Tibial artery (tissue), 4 donors: ENCODE measurements at regions not wholly inside any gene's neighbourhood (a gene's known extent, or its start where the extent isn't known, plus 50 kb on each side); places are given as distances from the start of the nearest gene placed in this dataset.

ENCODE experiments used
- DNase-seq, 2 donors: peaks; one replicate each; pipeline ENCODE4 v3.0.0-alpha.2; 2019
- H3K27ac ChIP-seq, 2 donors: fragments of 200-600 bp; sonication (generic) in 1 of 2; 1 replicate in 1 of 2; 2 replicates in 1 of 2; pipeline ENCODE4 v1.5.1; 2018 to 2019; ENCODE audit warnings: mild to moderate bottlenecking in 1 of 2
- H3K27me3 ChIP-seq, 2 donors: fragments of 200-600 bp; sonication (generic) in 1 of 2; one replicate each; pipeline versions ENCODE4 v1.5.1 to v1.6.0; 2016 to 2019
- H3K36me3 ChIP-seq, 3 donors: fragments of 200-600 bp; sonication (generic) in 2 of 3; one replicate each; pipeline ENCODE4 v1.5.1; 2016 to 2019; ENCODE audit warnings: mild to moderate bottlenecking in 2 of 3
- H3K4me1 ChIP-seq, 4 donors: fragments of 200-600 bp; sonication (generic) in 2 of 4; 1 replicate in 3 of 4; 2 replicates in 1 of 4; pipeline ENCODE4 v1.5.1; 2016 to 2019
- H3K4me3 ChIP-seq, 2 donors: fragments of 200-600 bp; sonication (generic) in 1 of 2; 1 replicate in 1 of 2; 2 replicates in 1 of 2; pipeline ENCODE4 v1.5.1; 2018 to 2019; ENCODE audit warnings: mild to moderate bottlenecking in 2 of 2
- H3K9me3 ChIP-seq, 3 donors: fragments of 200-600 bp; sonication (generic) in 1 of 3; one replicate each; pipeline ENCODE4 v1.5.1; 2016 to 2019
- intact Hi-C: fragments of 100-400 bp; cut with DNase I; formaldehyde crosslinking; loops from one replicate; pipeline ENCODE4 v1.15.0; 2023; ENCODE audit warnings: low total_unique reads
- TF ChIP-seq, protein P1 (sequence below), 2 experiments: fragments of 200-600 bp in 1 of 2; fragments of 450-650 bp in 1 of 2; IDR thresholded peaks; one replicate each; pipeline ENCODE4 v1.5.1; 2017 to 2019; ENCODE audit warnings: antibody characterized with exemption in 2 of 2, mild to moderate bottlenecking in 1 of 2, moderate library complexity in 1 of 2

DNA sequence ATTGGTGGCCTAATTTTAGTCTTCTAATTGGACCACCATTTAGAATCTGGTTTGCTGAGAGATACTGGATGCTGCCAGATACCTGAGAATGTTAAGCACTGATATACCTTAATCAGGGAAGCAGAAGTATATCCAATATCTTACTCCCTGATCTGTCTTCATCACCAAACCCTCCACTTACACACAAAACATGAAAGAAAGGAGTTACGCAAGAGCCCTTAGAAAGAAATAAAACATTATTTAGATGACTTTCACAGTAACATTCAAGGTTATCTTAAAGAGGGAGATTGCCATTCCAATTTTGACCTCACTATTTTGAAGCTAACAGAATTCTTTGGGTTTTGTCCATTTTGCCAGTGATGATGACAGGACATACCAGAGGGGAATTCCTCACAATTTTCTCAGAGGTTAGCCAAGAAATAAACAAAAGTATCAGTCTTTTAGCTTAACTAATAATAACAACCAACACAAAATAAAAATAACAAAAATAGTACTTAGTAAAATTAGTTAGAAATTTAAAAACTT lies 496.1 kb downstream of the NFIB start:
- intact Hi-C loops = no loop called here
- no peak overlapping the region for H3K27ac ChIP-seq
- H3K27me3 ChIP-seq = no peaks in the 10 kb centered on the region

GRCh38 chr9:13816837-13817236 lies 497.1 kb downstream of the NFIB start:
- Histone ChIP-seq H3K27ac (no peak overlapping the region), H3K4me3 (no peak overlapping the region), H3K27me3 (no peaks in the 10 kb centered on the region), H3K4me1 (no peaks in the 10 kb centered on the region), H3K36me3 (no peaks in the 10 kb centered on the region), H3K9me3 (no peaks in the 10 kb centered on the region)
- no peak for DNase-seq
- intact Hi-C loops = no loop called here
- TF ChIP-seq, protein P1, sequence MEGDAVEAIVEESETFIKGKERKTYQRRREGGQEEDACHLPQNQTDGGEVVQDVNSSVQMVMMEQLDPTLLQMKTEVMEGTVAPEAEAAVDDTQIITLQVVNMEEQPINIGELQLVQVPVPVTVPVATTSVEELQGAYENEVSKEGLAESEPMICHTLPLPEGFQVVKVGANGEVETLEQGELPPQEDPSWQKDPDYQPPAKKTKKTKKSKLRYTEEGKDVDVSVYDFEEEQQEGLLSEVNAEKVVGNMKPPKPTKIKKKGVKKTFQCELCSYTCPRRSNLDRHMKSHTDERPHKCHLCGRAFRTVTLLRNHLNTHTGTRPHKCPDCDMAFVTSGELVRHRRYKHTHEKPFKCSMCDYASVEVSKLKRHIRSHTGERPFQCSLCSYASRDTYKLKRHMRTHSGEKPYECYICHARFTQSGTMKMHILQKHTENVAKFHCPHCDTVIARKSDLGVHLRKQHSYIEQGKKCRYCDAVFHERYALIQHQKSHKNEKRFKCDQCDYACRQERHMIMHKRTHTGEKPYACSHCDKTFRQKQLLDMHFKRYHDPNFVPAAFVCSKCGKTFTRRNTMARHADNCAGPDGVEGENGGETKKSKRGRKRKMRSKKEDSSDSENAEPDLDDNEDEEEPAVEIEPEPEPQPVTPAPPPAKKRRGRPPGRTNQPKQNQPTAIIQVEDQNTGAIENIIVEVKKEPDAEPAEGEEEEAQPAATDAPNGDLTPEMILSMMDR (IDR thresholded peaks at IDR 0.05) = no peak

More for the DNA sequence above, 496.1 kb downstream of the NFIB start:
- H3K4me1 ChIP-seq = no peaks in the 10 kb centered on the region
- no peak for DNase-seq
- H3K36me3 ChIP-seq = no peaks in the 10 kb centered on the region
- no peaks in the 10 kb centered on the region for H3K9me3 ChIP-seq
- H3K4me3 ChIP-seq = no peak overlapping the region
- TF ChIP-seq, protein P1 (IDR thresholded peaks at IDR 0.05) = no peak

- no peaks in the 10 kb centered on the region for H3K36me3 ChIP-seq
- H3K4me3 ChIP-seq = no peak overlapping the region
- intact Hi-C loops = no loop called here
- TF ChIP-seq, protein P1 (IDR thresholded peaks at IDR 0.05) = no peak
- H3K4me1 ChIP-seq = no peaks in the 10 kb centered on the region
- no peaks in the 10 kb centered on the region for H3K9me3 ChIP-seq
- no peaks in the 10 kb centered on the region for H3K27me3 ChIP-seq
- no peak for DNase-seq
- no peak overlapping the region for H3K27ac ChIP-seq
These were observed 499.1 kb downstream of the NFIB start for GRCh38 chr9:13814647-13815400.

- no peak overlapping the region for H3K4me3 ChIP-seq
- H3K27ac ChIP-seq = no peak overlapping the region
- no peaks in the 10 kb centered on the region for H3K36me3 ChIP-seq
- TF ChIP-seq, protein P1 (IDR thresholded peaks at IDR 0.05) = no peak
- no peaks in the 10 kb centered on the region for H3K27me3 ChIP-seq
- intact Hi-C loops = no loop called here
- DNase-seq = no peak
- H3K4me1 ChIP-seq = no peaks in the 10 kb centered on the region
- no peaks in the 10 kb centered on the region for H3K9me3 ChIP-seq
These were observed 502.1 kb downstream of the NFIB start for GRCh38 chr9:13811876-13812275.

- intact Hi-C loops = no loop called here
- TF ChIP-seq, protein P1 (IDR thresholded peaks at IDR 0.05) = no peak
- H3K9me3 ChIP-seq = no peaks in the 10 kb centered on the region
- H3K27ac ChIP-seq = no peak overlapping the region
- no peak for DNase-seq
- H3K27me3 ChIP-seq = no peaks in the 10 kb centered on the region
- H3K36me3 ChIP-seq = no peaks in the 10 kb centered on the region
- no peak overlapping the region for H3K4me3 ChIP-seq
- no peaks in the 10 kb centered on the region for H3K4me1 ChIP-seq
These were observed 503.4 kb downstream of the NFIB start for GRCh38 chr9:13810510-13810909.
